ENCODE measurements at regions not wholly inside any gene's neighbourhood (a gene's known extent, or its start where the extent isn't known, plus 50 kb on each side); places are given as distances from the start of the nearest gene placed in this dataset.

DNA sequence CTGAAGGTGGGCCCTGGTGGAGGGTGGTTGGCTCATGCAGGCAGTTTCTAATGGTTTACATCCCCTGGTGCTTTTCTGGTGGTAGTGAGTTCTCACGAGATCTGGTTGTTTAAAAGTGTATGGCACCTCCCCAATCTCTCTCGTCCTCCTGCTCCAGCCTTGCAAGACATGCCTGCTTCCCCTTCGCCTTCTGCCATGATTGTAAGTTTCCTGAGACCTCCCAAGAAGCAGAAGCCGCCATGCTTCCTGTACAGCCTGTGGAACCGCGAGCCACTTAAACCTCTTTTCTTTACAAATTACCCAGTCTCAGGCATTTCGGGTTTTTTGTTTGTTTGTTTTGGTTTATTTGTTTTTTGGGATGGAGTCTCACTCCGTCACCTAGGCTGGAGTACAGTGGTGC lies 173.2 kb downstream of the MN1 start:
- H3K4me2 ChIP-seq (ENCODE audit: low read length), result no peak overlapping the region
- H3K4me1 ChIP-seq, result no peaks in the 10 kb centered on the region
- H3K36me3 ChIP-seq (ENCODE audit: control insufficient read depth, insufficient read depth, low read length), result no peaks in the 10 kb centered on the region
- TF ChIP-seq, protein P1, sequence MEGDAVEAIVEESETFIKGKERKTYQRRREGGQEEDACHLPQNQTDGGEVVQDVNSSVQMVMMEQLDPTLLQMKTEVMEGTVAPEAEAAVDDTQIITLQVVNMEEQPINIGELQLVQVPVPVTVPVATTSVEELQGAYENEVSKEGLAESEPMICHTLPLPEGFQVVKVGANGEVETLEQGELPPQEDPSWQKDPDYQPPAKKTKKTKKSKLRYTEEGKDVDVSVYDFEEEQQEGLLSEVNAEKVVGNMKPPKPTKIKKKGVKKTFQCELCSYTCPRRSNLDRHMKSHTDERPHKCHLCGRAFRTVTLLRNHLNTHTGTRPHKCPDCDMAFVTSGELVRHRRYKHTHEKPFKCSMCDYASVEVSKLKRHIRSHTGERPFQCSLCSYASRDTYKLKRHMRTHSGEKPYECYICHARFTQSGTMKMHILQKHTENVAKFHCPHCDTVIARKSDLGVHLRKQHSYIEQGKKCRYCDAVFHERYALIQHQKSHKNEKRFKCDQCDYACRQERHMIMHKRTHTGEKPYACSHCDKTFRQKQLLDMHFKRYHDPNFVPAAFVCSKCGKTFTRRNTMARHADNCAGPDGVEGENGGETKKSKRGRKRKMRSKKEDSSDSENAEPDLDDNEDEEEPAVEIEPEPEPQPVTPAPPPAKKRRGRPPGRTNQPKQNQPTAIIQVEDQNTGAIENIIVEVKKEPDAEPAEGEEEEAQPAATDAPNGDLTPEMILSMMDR (IDR thresholded peaks at IDR 0.05), result no peak
- no peak overlapping the region for H3K4me3 ChIP-seq (ENCODE audit: low read depth, low read length)
- H3K27ac ChIP-seq, result no peak overlapping the region
- no peak overlapping the region for H3K9ac ChIP-seq
- no peaks in the 10 kb centered on the region for H3K9me3 ChIP-seq (ENCODE audit: control insufficient read depth, low read length)
- no peaks in the 10 kb centered on the region for H3K79me2 ChIP-seq
- H3K27me3 ChIP-seq (ENCODE audit: control insufficient read depth, insufficient read depth, low read length), result no peaks in the 10 kb centered on the region
- H2AFZ ChIP-seq, result no peak overlapping the region

DNA sequence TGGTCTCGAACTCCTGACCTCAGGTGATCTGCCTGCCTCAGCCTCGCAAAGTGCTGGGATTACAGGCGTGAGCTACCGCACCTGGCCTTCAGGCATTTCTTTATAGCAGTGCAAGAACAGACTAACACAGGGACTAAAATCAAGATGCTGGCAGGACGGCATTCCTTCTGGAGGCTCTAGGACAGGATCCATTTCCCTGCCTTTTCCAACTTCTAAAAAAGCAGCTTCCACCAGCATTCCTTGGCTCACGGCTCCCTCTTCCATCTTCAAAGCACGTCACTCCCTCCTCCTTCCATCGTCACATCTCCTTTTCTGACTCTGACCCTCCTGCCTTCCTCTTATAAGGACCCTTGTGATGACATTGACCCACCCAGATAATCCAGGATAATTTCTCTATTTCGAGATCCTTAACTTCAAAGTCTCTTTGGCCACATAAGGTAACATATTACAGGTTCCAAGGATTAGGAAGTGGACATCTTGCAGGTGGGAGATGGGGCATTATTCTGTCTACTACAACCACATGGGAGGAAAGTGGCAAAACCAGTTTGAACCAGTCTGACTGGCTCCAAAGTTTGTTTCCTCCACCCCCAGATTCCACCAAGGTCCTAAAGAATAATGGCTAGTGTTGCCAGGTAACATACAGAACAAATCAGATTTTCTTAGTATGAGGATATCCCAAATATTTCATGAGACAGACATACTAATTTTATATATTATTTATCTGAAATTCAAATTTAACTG lies 172.5 kb downstream of the MN1 start:
- Histone ChIP-seq H3K79me2 (no peaks in the 10 kb centered on the region), H3K36me3 (ENCODE audit: control insufficient read depth, insufficient read depth, low read length) (no peaks in the 10 kb centered on the region), H3K4me3 (ENCODE audit: low read depth, low read length) (no peak overlapping the region), H3K9ac (no peak overlapping the region), H2AFZ (no peak overlapping the region), H3K4me1 (no peaks in the 10 kb centered on the region), H3K27me3 (ENCODE audit: control insufficient read depth, insufficient read depth, low read length) (no peaks in the 10 kb centered on the region), H3K27ac (no peak overlapping the region), H3K4me2 (ENCODE audit: low read length) (no peak overlapping the region), H3K9me3 (ENCODE audit: control insufficient read depth, low read length) (no peaks in the 10 kb centered on the region)
- TF ChIP-seq, protein P1 (IDR thresholded peaks at IDR 0.05), result no peak

DNA sequence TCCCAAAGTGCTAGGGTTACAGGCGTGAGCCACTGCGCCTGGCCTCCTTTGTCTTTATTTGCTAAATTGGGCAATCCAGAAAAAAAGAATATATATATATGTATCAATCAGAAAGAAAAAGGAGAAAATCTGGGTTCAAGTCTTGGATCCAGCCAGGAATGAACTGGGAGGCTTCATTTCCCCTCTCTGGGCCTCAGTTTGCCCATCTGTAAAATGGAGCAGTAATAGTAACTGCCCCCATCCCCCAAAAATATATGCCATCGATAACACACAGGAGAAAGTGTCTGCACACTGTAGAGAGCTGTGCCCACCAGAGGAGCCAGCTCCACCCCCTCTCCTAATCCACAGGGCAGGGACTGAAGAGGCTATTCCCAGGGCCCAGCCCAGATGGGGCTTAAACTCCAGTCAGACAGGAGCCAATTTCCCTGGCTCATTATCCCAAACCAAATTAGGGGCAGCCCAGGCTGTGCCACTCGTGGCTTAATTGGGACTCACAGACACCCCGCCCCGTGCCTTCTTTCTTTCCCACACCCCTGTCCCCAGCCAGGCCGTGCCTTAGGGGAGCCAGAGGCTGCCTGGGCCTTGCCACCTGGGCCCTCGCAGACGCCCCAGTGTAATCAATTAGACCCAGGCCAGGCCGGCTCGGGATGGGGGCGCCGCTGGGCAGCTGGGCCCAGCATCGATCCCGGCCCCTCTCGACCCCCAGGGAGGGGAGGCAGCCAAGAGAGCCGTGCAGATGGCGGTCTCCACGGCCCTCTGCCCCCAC lies 171.5 kb downstream of the MN1 start:
- no peaks in the 10 kb centered on the region for H3K79me2 ChIP-seq
- TF ChIP-seq, protein P1 (IDR thresholded peaks at IDR 0.05), result no peak

DNA sequence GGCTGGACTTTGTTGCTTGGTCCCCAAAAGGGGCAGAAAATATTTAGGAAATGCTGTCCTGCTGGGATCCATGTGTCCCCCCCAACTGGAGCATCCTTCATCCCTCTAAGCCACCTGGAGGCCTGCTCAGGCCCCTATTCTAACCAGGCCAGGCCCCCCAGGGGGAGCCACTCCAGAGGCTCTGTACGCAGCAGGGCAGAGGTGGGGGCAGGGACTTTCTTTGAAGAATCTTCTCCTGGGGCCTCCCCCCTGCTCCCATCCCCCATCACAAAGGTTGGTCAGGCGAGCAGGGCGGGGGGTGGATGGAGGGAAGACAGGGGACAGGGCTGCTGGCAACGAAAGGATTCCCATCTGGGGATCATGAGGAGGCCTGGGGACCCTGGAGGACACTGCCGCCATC lies 170.8 kb downstream of the MN1 start:
- Histone ChIP-seq H3K4me3 (ENCODE audit: low read depth, low read length) (no peak overlapping the region), H2AFZ (no peak overlapping the region), H3K9me3 (ENCODE audit: control insufficient read depth, low read length) (no peaks in the 10 kb centered on the region), H3K27me3 (ENCODE audit: control insufficient read depth, insufficient read depth, low read length) (no peaks in the 10 kb centered on the region), H3K36me3 (ENCODE audit: control insufficient read depth, insufficient read depth, low read length) (no peaks in the 10 kb centered on the region), H3K4me1 (no peaks in the 10 kb centered on the region), H3K79me2 (no peaks in the 10 kb centered on the region), H3K4me2 (ENCODE audit: low read length) (no peak overlapping the region), H3K27ac (no peak overlapping the region), H3K9ac (no peak overlapping the region)
- TF ChIP-seq, protein P1 (IDR thresholded peaks at IDR 0.05), result no peak

More for the DNA sequence above, 171.5 kb downstream of the MN1 start:
- no peaks in the 10 kb centered on the region for H3K9me3 ChIP-seq (ENCODE audit: control insufficient read depth, low read length)
- no peaks in the 10 kb centered on the region for H3K4me1 ChIP-seq
- no peaks in the 10 kb centered on the region for H3K36me3 ChIP-seq (ENCODE audit: control insufficient read depth, insufficient read depth, low read length)
- no peak overlapping the region for H3K4me2 ChIP-seq (ENCODE audit: low read length)
- no peak overlapping the region for H2AFZ ChIP-seq
- H3K27ac ChIP-seq, result no peak overlapping the region
- H3K9ac ChIP-seq, result no peak overlapping the region
- no peaks in the 10 kb centered on the region for H3K27me3 ChIP-seq (ENCODE audit: control insufficient read depth, insufficient read depth, low read length)
- H3K4me3 ChIP-seq (ENCODE audit: low read depth, low read length), result no peak overlapping the region
